CD4-positive, alpha-beta T cell (primary cell): ENCODE measurements at regions not wholly inside any gene's neighbourhood (a gene's known extent, or its start where the extent isn't known, plus 50 kb on each side); places are given as distances from the start of the nearest gene placed in this dataset.

ENCODE experiments used
- ATAC-seq: fragments of 200-7000 bp; cut with Tn5 transposase; one replicate; pipeline ENCODE4 v1.10.0; 2022; ENCODE audit warnings: mild to moderate bottlenecking; ENCODE audit not compliant: poor library complexity
- CTCF ChIA-PET: fragments of 350-600 bp; sonication (Branson Sonifier 250); formaldehyde crosslinking; loops from one replicate; lab custom pipeline; 2021; ENCODE audit warnings: antibody characterized with exemption, inconsistent platforms; lab: Charles Lee
- POLR2A ChIA-PET: fragments of 350-600 bp; sonication (Branson Sonifier 250); formaldehyde crosslinking; loops from one replicate; lab custom pipeline; 2021; ENCODE audit warnings: antibody characterized with exemption, inconsistent platforms; lab: Charles Lee
- DNase-seq, 14 experiments: peaks; one replicate each; pipeline ENCODE4 v3.0.0-alpha.2; 2013 to 2020; ENCODE audit warnings: mixed read lengths in 2 of 14
- H3K27ac ChIP-seq, 2 donors: one replicate each; pipeline versions ENCODE4 v1.5.1 to v1.7.0; 2013; ENCODE audit warnings: low read length in 2 of 2, low read depth in 1 of 2, mild to moderate bottlenecking in 1 of 2
- H3K27me3 ChIP-seq, 2 experiments: 1 replicate in 1 of 2; 2 replicates in 1 of 2; pipeline versions ENCODE4 v1.6.1 to v1.7.0; 2013; ENCODE audit warnings: low read length in 2 of 2, control low read depth in 1 of 2, mild to moderate bottlenecking in 1 of 2, moderate library complexity in 1 of 2; ENCODE audit not compliant: insufficient read depth in 2 of 2, control insufficient read depth in 1 of 2
- H3K36me3 ChIP-seq: one replicate; pipeline ENCODE4 v1.6.1; 2013; ENCODE audit warnings: low read length, control low read depth; ENCODE audit not compliant: insufficient read depth
- H3K4me1 ChIP-seq: one replicate; pipeline ENCODE4 v1.6.1; 2013; ENCODE audit warnings: low read length, control low read depth; ENCODE audit not compliant: insufficient read depth
- H3K4me3 ChIP-seq: one replicate; pipeline ENCODE4 v1.5.1; 2013; ENCODE audit warnings: mild to moderate bottlenecking, low read length, moderate library complexity
- H3K9me3 ChIP-seq, 2 experiments: 1 replicate in 1 of 2; 2 replicates in 1 of 2; pipeline versions ENCODE4 v1.6.1 to v1.7.0; 2013; ENCODE audit warnings: low read length in 2 of 2, mild to moderate bottlenecking in 2 of 2, control low read depth in 1 of 2, moderate library complexity in 1 of 2; ENCODE audit not compliant: control insufficient read depth in 1 of 2, insufficient read depth in 1 of 2
- H3K27ac Mint-ChIP-seq: one replicate; pipeline ENCODE4 v1.8.0; 2020; ENCODE audit warnings: mixed read lengths
- H3K27me3 Mint-ChIP-seq: one replicate; pipeline ENCODE4 v1.8.0; 2021; ENCODE audit warnings: mixed read lengths
- H3K36me3 Mint-ChIP-seq: one replicate; pipeline ENCODE4 v1.8.0; 2021; ENCODE audit warnings: low read depth, mixed read lengths
- H3K4me1 Mint-ChIP-seq: one replicate; pipeline ENCODE4 v1.8.0; 2021; ENCODE audit warnings: low read depth, mixed read lengths
- H3K4me3 Mint-ChIP-seq: one replicate; pipeline ENCODE4 v1.8.0; 2020; ENCODE audit warnings: mild to moderate bottlenecking, mixed read lengths
- H3K9me3 Mint-ChIP-seq: one replicate; pipeline ENCODE4 v1.8.0; 2020; ENCODE audit warnings: mixed read lengths
- CTCF ChIP-seq: fragments of 200-600 bp; IDR thresholded peaks from one replicate; pipeline ENCODE4 v1.8.0; 2022; ENCODE audit warnings: antibody characterized with exemption, mild to moderate bottlenecking
- intact Hi-C, 2 experiments: fragments of 100-400 bp; cut with DNase I in 1 of 2; cut with micrococcal nuclease in 1 of 2; formaldehyde crosslinking; loops; one replicate each; pipeline versions ENCODE4 v1.15.1 to v1.9.0; 2023 to 2025; cut with DNase I, micrococcal nuclease

- no peak for DNase-seq
- Histone ChIP-seq H3K27ac (no peak overlapping the region), H3K4me1 (no peaks in the 10 kb centered on the region), H3K9me3 (peaks cover 0 to 6% of the 10 kb centered on the region in 2 experiments), H3K27me3 (no peaks in the 10 kb centered on the region), H3K36me3 (no peaks in the 10 kb centered on the region), H3K4me3 (no peak overlapping the region)
- Mint-ChIP-seq H3K27me3 (no peaks in the 10 kb centered on the region), H3K4me3 (no peak overlapping the region), H3K27ac (no peak overlapping the region), H3K36me3 (no peaks in the 10 kb centered on the region), H3K9me3 (no peaks in the 10 kb centered on the region), H3K4me1 (no peaks in the 10 kb centered on the region)
- TF ChIP-seq CTCF = no peak
- ATAC-seq = no peak
- ChIA-PET POLR2A (no interaction called here), CTCF (no interaction called here)
- intact Hi-C loops = no loop called here
Observed at GRCh38 chr18:71324356-71324755, 1035.5 kb downstream of the SOCS6 start.

- CTCF ChIA-PET = no interaction called here
- Histone ChIP-seq H3K36me3 (no peaks in the 10 kb centered on the region), H3K4me3 (no peak overlapping the region), H3K4me1 (no peaks in the 10 kb centered on the region), H3K27me3 (no peaks in the 10 kb centered on the region), H3K9me3 (peaks cover 0 to 6% of the 10 kb centered on the region in 2 experiments), H3K27ac (no peak overlapping the region)
- intact Hi-C loops = no loop called here
- ATAC-seq = no peak
- no peak for DNase-seq
- H3K4me1 Mint-ChIP-seq = no peaks in the 10 kb centered on the region
- POLR2A ChIA-PET = no interaction called here
- no peaks in the 10 kb centered on the region for H3K27me3 Mint-ChIP-seq
- H3K27ac Mint-ChIP-seq = no peak overlapping the region
- H3K36me3 Mint-ChIP-seq = no peaks in the 10 kb centered on the region
- no peak for TF ChIP-seq CTCF
- no peak overlapping the region for H3K4me3 Mint-ChIP-seq
- no peaks in the 10 kb centered on the region for H3K9me3 Mint-ChIP-seq
Observed at GRCh38 chr18:71322201-71322600, 1033.4 kb downstream of the SOCS6 start.

- H3K4me3 Mint-ChIP-seq = no peak overlapping the region
- TF ChIP-seq CTCF = no peak
- Histone ChIP-seq H3K27me3 (no peaks in the 10 kb centered on the region), H3K4me3 (no peak overlapping the region), H3K36me3 (no peaks in the 10 kb centered on the region), H3K27ac (no peak overlapping the region), H3K4me1 (no peaks in the 10 kb centered on the region), H3K9me3 (peaks cover 0 to 3% of the 10 kb centered on the region in 2 experiments)
- no peaks in the 10 kb centered on the region for H3K27me3 Mint-ChIP-seq
- ATAC-seq = no peak
- POLR2A ChIA-PET = no interaction called here
- CTCF ChIA-PET = no interaction called here
- no peak for DNase-seq
- no peak overlapping the region for H3K27ac Mint-ChIP-seq
- H3K36me3 Mint-ChIP-seq = no peaks in the 10 kb centered on the region
- H3K9me3 Mint-ChIP-seq = no peaks in the 10 kb centered on the region
- intact Hi-C loops = no loop called here
- H3K4me1 Mint-ChIP-seq = no peaks in the 10 kb centered on the region
Observed at GRCh38 chr18:71321319-71321718, 1032.5 kb downstream of the SOCS6 start.
